NCI-H2227 (cell line): ENCODE measurements at regions not wholly inside any gene's neighbourhood (a gene's known extent, or its start where the extent isn't known, plus 50 kb on each side); places are given as distances from the start of the nearest gene placed in this dataset.
A peak's percentile ranks its signal among the peaks of the same experiment; 100 is the strongest.

Experiments used
- DNase-seq: peaks from one replicate; lab custom pipeline; 2025; ENCODE audit not compliant: unreplicated experiment; lab: John Stamatoyannopoulos, UW

DNA sequence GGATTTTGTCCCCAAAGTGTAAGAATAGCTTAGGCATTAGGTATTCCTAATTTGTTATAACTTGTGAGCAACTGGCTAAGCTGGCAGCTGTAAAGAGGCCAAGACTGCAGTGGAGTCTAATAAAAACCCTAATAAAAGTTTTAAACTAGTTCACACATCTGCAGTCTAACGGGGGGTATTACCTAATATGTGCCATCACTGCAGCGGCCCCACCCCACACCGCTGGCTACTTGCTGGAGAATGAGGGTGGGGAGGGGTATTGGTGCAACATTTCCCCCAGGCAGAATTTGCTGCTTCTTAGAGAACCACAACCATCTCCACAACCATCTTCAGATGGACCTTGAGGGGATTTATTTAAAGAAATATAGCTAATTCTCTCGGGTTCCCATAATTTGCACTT is 135.0 kb downstream of the ZC3H11B start:
- no peak for DNase-seq

GRCh38 chr1:219476716-219477115 is 136.2 kb downstream of the ZC3H11B start:
- no peak for DNase-seq

- no peak for DNase-seq
Observed at GRCh38 chr1:219476116-219476515, 136.8 kb downstream of the ZC3H11B start.

DNA sequence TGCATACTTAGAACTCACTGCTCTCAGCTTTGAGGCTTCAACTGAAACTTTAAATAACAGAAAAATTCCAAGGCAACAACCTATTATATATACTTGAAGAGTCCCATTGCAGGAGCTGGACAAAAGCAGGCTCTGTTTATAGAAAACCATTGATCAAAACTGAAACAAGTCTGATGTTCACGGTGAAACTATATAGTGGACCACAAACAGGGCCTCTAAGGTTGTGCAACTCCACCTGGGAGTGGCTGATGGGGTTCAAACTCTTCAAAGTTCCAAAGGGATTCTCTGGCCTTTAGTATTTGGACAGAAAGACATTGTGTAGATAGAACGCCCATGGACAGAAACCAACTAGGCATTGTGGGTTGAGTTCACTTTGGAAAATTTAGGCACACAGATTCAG is 140.3 kb downstream of the ZC3H11B start:
- no peak for DNase-seq

DNA sequence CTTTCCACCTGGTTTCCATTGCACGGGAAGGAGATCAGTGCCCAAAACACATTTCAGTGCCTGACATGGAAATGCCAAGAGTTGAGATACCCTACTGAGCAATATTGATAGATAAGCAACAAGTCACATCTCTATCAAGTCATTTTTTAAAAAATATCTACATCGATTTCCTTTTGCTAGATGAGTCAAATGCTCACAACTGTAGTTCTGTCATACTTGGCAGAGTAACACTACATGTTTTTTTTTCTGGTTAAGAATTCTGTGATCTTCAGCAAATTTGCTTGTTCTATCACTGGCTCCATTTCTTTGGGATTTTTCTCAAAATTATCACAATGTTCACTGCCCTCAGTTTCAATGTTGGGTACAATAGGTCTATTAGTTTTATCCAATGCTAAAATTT is 145.4 kb downstream of the ZC3H11B start:
- no peak for DNase-seq

GRCh38 chr1:219466766-219467165 is 146.1 kb downstream of the ZC3H11B start:
- DNase-seq: no peak

- no peak for DNase-seq
Observed at GRCh38 chr1:219465212-219466093, 147.5 kb downstream of the ZC3H11B start.

DNA sequence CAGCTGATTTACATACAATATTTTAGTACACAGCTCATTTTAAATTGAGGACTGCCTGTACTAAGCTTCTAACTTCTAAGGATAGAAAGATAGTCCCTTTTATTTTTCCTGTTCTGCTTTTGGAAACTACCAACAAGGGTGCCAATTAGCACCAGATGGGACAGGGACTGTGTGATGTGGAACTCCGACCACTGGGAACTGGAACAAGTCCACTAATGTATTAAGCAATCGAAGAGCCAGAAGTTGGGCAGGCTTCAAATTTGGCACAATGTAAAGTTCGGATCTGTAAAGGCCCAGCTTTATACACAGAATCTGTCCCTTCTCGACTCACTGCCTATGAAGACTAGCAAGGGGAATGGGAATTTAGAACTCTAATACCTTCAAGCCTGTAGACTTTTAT is 149.3 kb downstream of the ZC3H11B start:
- DNase-seq: no peak

GRCh38 chr1:219461981-219462400 is 150.9 kb downstream of the ZC3H11B start:
- DNase-seq: no peak

- DNase-seq: no peak
Observed at GRCh38 chr1:219460896-219461815, 151.7 kb downstream of the ZC3H11B start.

DNA sequence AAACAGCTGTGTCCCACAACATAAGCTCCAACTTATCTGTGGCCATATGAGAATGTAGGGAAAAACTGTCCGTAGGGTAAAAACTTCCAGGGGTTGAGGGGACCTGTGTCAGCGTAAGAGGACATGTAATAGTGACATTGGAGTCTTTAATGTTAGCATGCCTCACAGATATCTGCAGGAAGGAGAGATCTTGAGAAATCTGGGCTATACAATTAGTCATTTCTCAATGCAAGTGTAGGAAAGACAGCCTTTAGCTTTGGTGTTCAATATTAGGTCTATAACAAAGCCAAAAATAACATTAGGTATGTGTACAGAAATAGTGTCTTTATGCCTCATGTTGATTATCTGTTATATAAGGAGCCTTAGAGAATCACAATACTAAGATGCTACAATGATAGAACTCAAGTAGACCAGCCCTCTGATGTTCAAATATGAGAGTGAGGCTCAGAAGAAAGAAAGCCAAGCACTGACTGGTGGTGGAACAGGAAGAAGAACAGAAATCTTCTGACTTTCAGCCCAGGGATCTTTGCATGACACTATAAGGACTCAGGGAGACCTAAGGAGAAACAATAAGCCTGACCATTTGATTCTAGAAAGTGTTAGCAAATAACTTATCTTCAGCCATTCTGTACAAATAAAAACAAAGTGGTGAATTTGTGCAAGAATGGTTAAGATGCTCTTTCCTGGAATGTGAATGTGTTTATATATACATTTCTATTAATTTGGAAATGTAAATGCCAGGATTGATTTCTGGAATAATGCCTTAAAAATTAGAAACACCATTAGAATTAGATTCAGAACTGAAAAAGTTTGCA is 152.6 kb downstream of the ZC3H11B start:
- no peak for DNase-seq

DNA sequence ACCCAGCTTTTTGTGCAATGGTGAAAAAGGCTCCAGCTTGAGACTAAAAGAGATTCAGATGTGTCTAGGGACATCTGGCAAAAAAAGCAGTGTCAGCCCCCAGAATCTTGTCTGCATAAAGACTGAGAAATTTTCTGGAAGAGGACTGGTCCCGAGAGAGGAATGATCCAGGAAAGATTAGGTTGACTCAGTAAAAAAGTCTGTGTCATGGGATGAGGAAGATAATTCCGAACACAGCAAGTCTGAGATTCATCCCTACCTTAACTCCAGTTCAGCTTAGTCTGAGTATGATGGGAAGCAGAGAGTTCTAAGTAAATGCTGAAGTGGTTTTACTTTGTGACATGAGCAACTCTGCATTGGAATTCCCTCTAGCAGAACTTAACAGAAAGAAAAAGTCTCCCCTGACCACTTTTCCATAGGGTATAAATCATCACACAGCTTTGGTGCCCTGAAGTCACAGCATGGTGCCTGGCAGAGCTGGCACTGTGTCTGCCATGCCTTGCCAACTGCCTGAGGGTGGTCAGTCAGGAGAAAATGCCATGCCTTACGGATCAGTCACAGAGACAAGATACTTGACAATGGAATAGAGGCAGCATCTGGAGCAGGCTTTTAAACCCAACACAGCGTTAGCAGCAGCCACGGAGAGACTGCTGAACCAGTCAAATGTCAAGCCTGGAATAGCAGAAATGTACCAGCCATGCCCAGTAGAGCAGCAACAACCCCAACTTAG is 153.4 kb downstream of the ZC3H11B start:
- DNase-seq: no peak

DNA sequence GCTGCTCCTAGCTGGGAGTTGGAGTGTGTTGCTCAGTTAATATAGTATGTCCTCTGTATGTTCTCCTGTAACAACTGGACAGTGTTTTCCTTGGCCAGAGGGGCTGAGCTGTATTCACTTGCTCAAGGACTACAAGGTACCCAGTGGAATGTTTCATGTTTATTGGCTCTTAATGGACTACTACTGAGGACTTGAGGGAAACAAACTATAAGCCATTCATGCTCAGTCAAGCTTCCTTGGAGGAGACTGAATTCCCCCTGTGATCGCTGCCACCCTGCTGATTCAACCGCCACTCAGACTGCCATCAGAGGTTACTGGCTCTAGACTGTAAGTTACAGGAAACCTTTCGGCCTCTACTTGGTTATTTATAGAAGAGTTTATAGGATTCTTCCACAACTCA is 166.6 kb downstream of the ZC3H11B start:
- DNase-seq: peak; percentile 46

- peak; percentile 53 for DNase-seq
Observed at GRCh38 chr1:219445864-219446263, 167.0 kb downstream of the ZC3H11B start.

DNA sequence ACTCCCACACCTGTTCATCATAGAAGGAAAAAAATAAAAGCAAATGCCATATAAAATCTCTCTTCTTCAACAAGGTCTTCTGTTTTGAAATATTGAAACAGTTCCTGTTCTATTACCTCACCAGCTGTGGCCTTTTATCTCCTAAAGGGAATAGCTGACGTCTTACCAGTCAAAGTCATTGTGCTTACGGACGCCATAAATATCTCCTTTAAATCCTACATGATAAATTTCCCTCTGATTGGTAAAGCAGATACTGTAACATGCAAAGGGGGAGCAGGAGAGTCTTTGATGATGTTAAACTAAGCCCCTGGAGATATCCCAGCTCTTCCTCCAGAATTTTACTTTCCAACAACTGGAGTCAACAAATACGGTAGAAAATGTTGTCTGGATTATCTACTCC is 168.4 kb downstream of the ZC3H11B start:
- DNase-seq: no peak

DNA sequence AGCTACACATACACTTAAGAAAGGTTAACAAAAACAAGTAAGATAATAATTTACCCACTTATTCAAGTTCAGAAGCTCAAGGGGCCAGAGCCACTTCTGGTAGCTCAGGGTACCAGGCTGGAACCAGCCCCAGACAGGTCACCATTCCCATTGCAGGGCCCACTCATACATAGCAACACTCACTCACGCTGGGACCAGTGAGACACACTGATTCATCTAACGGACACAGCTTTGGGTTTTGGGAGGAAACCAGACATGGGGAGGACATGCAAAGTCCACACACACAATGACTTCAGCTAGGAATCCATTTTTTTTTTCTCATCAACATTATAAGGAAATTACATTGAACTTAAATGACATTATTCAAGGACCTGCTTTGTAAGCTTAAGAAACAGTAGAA is 169.1 kb downstream of the ZC3H11B start:
- DNase-seq: no peak

- DNase-seq: no peak
Observed at GRCh38 chr1:219442611-219443061, 170.3 kb downstream of the ZC3H11B start.

DNA sequence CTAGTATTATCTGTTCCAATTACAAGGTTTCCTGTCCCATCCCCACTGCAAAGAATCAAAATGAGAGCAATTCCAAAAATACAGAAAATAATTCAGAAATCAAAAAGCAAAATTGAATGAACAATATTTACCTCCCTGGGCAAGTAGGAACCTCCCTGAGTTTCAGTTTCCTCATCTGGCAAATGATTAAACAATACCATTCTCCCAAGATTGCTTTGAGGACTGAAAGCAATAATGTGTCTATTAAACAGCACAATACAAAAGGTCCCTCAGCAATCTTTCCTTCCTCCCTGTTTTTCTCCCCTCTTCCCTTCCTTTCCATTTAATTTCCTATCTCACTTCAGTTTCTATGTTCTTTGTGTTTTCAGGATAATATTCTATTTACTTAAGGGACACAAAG is 171.0 kb downstream of the ZC3H11B start:
- DNase-seq: no peak

DNA sequence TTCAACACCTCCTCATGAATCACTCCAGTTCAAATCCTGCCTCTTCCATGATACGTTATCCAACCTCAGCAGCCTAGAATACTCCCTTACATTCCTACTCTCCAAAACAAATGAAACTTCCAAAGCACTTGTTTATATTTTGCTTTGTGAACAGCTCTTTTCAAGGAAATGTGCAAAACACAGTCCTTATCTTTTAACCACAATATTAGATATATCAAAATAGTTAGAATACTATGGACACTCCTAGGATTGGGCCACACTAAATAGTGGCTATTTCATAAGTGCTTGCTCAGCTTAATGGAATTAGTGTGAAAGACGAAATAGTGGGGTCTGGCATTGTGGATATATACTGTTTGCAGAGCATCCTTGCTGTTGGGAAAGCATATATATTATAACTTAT is 173.5 kb downstream of the ZC3H11B start:
- no peak for DNase-seq

DNA sequence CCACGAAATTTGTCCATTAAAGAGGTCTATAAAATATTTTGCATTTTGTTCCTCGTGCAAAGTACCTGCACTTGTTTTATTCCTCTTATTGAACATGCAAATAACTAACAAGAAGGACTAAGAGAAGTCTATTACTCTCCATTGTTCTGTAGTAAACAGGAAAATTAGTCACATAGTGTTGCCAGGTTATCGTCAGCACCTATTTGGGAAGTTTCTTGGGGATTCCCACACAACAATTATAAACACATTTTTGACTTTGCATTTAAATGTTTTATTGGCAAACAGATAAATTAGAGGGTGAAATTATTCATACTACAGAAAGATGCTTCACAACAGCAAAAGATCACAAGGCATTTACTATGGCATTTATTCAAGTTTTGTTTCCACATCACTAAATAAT is 174.5 kb downstream of the ZC3H11B start:
- DNase-seq: no peak
